MM.1S (cell line): ENCODE measurements at regions not wholly inside any gene's neighbourhood (a gene's known extent, or its start where the extent isn't known, plus 50 kb on each side); places are given as distances from the start of the nearest gene placed in this dataset.

Experiments
- DNase-seq: peaks from one replicate; pipeline ENCODE4 v3.0.0-alpha.2; 2015
- H2AFZ ChIP-seq: fragments of 300-600 bp; sonication (generic); 2 replicates; pipeline ENCODE4 v1.6.0; 2016; ENCODE audit warnings: antibody characterized with exemption, low read length
- H3F3A ChIP-seq: fragments of 300-600 bp; sonication (generic); 2 replicates; pipeline ENCODE4 v1.6.1; 2016; ENCODE audit warnings: mild to moderate bottlenecking, antibody characterized with exemption, low read length, moderate library complexity, mixed read lengths; ENCODE audit not compliant: insufficient read depth
- H3K27ac ChIP-seq: fragments of 300-600 bp; sonication (generic); 2 replicates; pipeline ENCODE4 v1.5.1; 2016; ENCODE audit warnings: mild to moderate bottlenecking, low read length
- H3K27me3 ChIP-seq: fragments of 300-600 bp; sonication (generic); replicated peaks from 2 replicates; pipeline ENCODE4 v1.6.0; 2016; ENCODE audit warnings: low read length; ENCODE audit not compliant: insufficient read depth
- H3K36me3 ChIP-seq: fragments of 300-600 bp; sonication (generic); replicated peaks from 2 replicates; pipeline ENCODE4 v1.6.1; 2016; ENCODE audit warnings: mild to moderate bottlenecking, low read length, mixed read lengths; ENCODE audit not compliant: insufficient read depth
- H3K4me1 ChIP-seq: fragments of 300-600 bp; sonication (generic); 2 replicates; pipeline ENCODE4 v1.6.1; 2016; ENCODE audit warnings: low read length, mixed read lengths
- H3K4me2 ChIP-seq: fragments of 300-600 bp; sonication (generic); 2 replicates; pipeline ENCODE4 v1.6.0; 2016; ENCODE audit warnings: low read depth, low read length
- H3K4me3 ChIP-seq: fragments of 300-600 bp; sonication (generic); 2 replicates; pipeline ENCODE4 v1.5.1; 2016; ENCODE audit warnings: low read length, mixed read lengths
- H3K79me2 ChIP-seq: fragments of 300-600 bp; sonication (generic); 2 replicates; pipeline ENCODE4 v1.6.1; 2016; ENCODE audit warnings: mixed run types, low read length, mixed read lengths
- H3K9ac ChIP-seq: fragments of 300-600 bp; sonication (generic); 2 replicates; pipeline ENCODE4 v1.6.1; 2016; ENCODE audit warnings: low read length, mixed read lengths
- H3K9me2 ChIP-seq: fragments of 300-600 bp; sonication (generic); replicated peaks from 2 replicates; pipeline ENCODE4 v1.6.1; 2016; ENCODE audit warnings: mild to moderate bottlenecking, low read length, mixed read lengths; ENCODE audit not compliant: insufficient read depth
- H3K9me3 ChIP-seq: fragments of 300-600 bp; sonication (generic); replicated peaks from 2 replicates; pipeline ENCODE4 v1.6.1; 2016; ENCODE audit warnings: mild to moderate bottlenecking, low read length, mixed read lengths; ENCODE audit not compliant: insufficient read depth
- H4K20me1 ChIP-seq: fragments of 300-600 bp; sonication (generic); 2 replicates; pipeline ENCODE4 v1.6.1; 2016; ENCODE audit warnings: mild to moderate bottlenecking, low read length, moderate library complexity, mixed read lengths; ENCODE audit not compliant: insufficient read depth
- CTCF ChIP-seq: fragments of 300-600 bp; sonication (generic); IDR thresholded peaks from 2 replicates; pipeline ENCODE4 v1.5.1; 2016; ENCODE audit warnings: antibody characterized with exemption, low read length, mixed read lengths
- EZH2 ChIP-seq: fragments of 300-600 bp; sonication (generic); optimal IDR thresholded peaks from 2 replicates; pipeline ENCODE3; 2017; ENCODE audit warnings: low read depth, mild to moderate bottlenecking, antibody characterized with exemption, low read length, mixed read lengths
- EZH2phosphoT487 ChIP-seq: fragments of 300-600 bp; sonication (generic); IDR thresholded peaks from 2 replicates; pipeline ENCODE4 v1.6.1; 2018; ENCODE audit warnings: antibody characterized with exemption, low read length

GRCh38 chr2:117169036-117169765, 645.3 kb upstream of the DDX18 start:
- no peak for DNase-seq
- Histone ChIP-seq H3K9ac (no peak overlapping the region), H3K36me3 (no peaks in the 10 kb centered on the region), H3K4me2 (no peak overlapping the region), H4K20me1 (no peaks in the 10 kb centered on the region), H2AFZ (no peak overlapping the region), H3K79me2 (no peaks in the 10 kb centered on the region), H3K27me3 (no peaks in the 10 kb centered on the region), H3K4me1 (no peaks in the 10 kb centered on the region), H3K4me3 (no peak overlapping the region), H3K9me3 (no peaks in the 10 kb centered on the region), H3K9me2 (no peaks in the 10 kb centered on the region), H3F3A (no peaks in the 10 kb centered on the region), H3K27ac (no peak overlapping the region)
- no peak for TF ChIP-seq EZH2phosphoT487
- TF ChIP-seq CTCF: no peak
- TF ChIP-seq EZH2: no peak

- Histone ChIP-seq H3K27me3 (no peaks in the 10 kb centered on the region), H2AFZ (no peak overlapping the region), H3K4me3 (no peak overlapping the region), H3K9me3 (no peaks in the 10 kb centered on the region), H3K9me2 (no peaks in the 10 kb centered on the region), H3K4me2 (no peak overlapping the region), H3K36me3 (no peaks in the 10 kb centered on the region), H3K27ac (no peak overlapping the region), H3F3A (no peaks in the 10 kb centered on the region), H3K4me1 (no peaks in the 10 kb centered on the region), H4K20me1 (no peaks in the 10 kb centered on the region), H3K79me2 (no peaks in the 10 kb centered on the region), H3K9ac (no peak overlapping the region)
- no peak for TF ChIP-seq EZH2
- TF ChIP-seq CTCF: no peak
- TF ChIP-seq EZH2phosphoT487: no peak
- DNase-seq: no peak
These were observed 643.6 kb upstream of the DDX18 start for GRCh38 chr2:117170897-117171296.

GRCh38 chr2:117179405-117179804, 635.1 kb upstream of the DDX18 start:
- Histone ChIP-seq H3K4me1 (no peaks in the 10 kb centered on the region), H3K9me2 (no peaks in the 10 kb centered on the region), H3K9me3 (no peaks in the 10 kb centered on the region), H3K9ac (no peak overlapping the region), H3K4me3 (no peak overlapping the region), H4K20me1 (no peaks in the 10 kb centered on the region), H2AFZ (no peak overlapping the region), H3K27me3 (no peaks in the 10 kb centered on the region), H3K27ac (no peak overlapping the region), H3K79me2 (no peaks in the 10 kb centered on the region), H3F3A (no peaks in the 10 kb centered on the region), H3K4me2 (no peak overlapping the region), H3K36me3 (no peaks in the 10 kb centered on the region)
- DNase-seq: no peak
- no peak for TF ChIP-seq EZH2
- no peak for TF ChIP-seq EZH2phosphoT487
- TF ChIP-seq CTCF: no peak
